ENCODE measurements at regions not wholly inside any gene's neighbourhood (a gene's known extent, or its start where the extent isn't known, plus 50 kb on each side); places are given as distances from the start of the nearest gene placed in this dataset.

DNA sequence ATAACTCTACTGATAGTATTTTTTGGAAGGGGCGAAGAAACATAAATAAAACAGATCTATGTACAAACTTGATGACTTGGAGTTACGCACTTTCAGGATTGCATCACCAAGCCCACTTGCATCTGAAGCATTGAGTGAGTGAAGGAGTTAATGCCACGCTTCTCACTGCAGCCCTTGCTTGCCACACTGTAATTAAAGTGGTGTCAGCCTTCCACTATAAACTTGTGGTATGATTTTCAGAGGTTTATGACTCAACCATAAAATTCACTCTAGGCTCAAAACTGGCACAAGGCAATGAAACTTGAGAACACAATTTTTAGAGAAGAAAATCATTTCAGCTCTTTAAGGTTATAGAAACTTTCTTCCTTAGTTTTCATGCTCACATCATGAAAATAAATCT, 93.9 kb upstream of the PRMT6 start:
- Histone ChIP-seq H3K27me3 (ENCODE audit: insufficient read depth, poor library complexity, severe bottlenecking) (no peaks in the 10 kb centered on the region), H3K27ac (replicated peaks) (no peak overlapping the region), H3K4me3 (replicated peaks; ENCODE audit: insufficient read depth, low read length) (no peak overlapping the region)
- DNase-seq (ENCODE audit: low read depth in 1 of 2, low spot score in 1 of 2), result no peak
- TF ChIP-seq, protein P1, sequence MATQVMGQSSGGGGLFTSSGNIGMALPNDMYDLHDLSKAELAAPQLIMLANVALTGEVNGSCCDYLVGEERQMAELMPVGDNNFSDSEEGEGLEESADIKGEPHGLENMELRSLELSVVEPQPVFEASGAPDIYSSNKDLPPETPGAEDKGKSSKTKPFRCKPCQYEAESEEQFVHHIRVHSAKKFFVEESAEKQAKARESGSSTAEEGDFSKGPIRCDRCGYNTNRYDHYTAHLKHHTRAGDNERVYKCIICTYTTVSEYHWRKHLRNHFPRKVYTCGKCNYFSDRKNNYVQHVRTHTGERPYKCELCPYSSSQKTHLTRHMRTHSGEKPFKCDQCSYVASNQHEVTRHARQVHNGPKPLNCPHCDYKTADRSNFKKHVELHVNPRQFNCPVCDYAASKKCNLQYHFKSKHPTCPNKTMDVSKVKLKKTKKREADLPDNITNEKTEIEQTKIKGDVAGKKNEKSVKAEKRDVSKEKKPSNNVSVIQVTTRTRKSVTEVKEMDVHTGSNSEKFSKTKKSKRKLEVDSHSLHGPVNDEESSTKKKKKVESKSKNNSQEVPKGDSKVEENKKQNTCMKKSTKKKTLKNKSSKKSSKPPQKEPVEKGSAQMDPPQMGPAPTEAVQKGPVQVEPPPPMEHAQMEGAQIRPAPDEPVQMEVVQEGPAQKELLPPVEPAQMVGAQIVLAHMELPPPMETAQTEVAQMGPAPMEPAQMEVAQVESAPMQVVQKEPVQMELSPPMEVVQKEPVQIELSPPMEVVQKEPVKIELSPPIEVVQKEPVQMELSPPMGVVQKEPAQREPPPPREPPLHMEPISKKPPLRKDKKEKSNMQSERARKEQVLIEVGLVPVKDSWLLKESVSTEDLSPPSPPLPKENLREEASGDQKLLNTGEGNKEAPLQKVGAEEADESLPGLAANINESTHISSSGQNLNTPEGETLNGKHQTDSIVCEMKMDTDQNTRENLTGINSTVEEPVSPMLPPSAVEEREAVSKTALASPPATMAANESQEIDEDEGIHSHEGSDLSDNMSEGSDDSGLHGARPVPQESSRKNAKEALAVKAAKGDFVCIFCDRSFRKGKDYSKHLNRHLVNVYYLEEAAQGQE (IDR thresholded peaks at IDR 0.05; ENCODE audit: insufficient replicate concordance, low read depth), result no peak

- Histone ChIP-seq H3K27me3 (ENCODE audit: insufficient read depth, poor library complexity, severe bottlenecking) (no peaks in the 10 kb centered on the region), H3K27ac (replicated peaks) (no peak overlapping the region), H3K4me3 (replicated peaks; ENCODE audit: insufficient read depth, low read length) (no peak overlapping the region)
- TF ChIP-seq, protein P1 (IDR thresholded peaks at IDR 0.05; ENCODE audit: insufficient replicate concordance, low read depth), result no peak
- TF ChIP-seq POLR2AphosphoS5 (IDR thresholded peaks at IDR 0.05; ENCODE audit: low read depth), result no peak
- TF ChIP-seq GABPA (IDR thresholded peaks at IDR 0.05; ENCODE audit: low read depth), result no peak
- no peak for TF ChIP-seq CTCF (IDR thresholded peaks at IDR 0.05; ENCODE audit: insufficient read depth, low read length)
- no peak for TF ChIP-seq SPI1 (IDR thresholded peaks at IDR 0.05; ENCODE audit: borderline replicate concordance, low read depth)
- no peak for DNase-seq (ENCODE audit: low read depth in 1 of 2, low spot score in 1 of 2)
Observed at GRCh38 chr1:106964495-106964894, 92.0 kb upstream of the PRMT6 start.

- no peak overlapping the region for H3K27ac ChIP-seq (replicated peaks)
- no peak for DNase-seq (ENCODE audit: low read depth in 1 of 2, low spot score in 1 of 2)
- no peak overlapping the region for H3K4me3 ChIP-seq (replicated peaks; ENCODE audit: insufficient read depth, low read length)
- no peaks in the 10 kb centered on the region for H3K27me3 ChIP-seq (ENCODE audit: insufficient read depth, poor library complexity, severe bottlenecking)
- TF ChIP-seq SPI1 (IDR thresholded peaks at IDR 0.05; ENCODE audit: borderline replicate concordance, low read depth), result no peak
- no peak for TF ChIP-seq GABPA (IDR thresholded peaks at IDR 0.05; ENCODE audit: low read depth)
- TF ChIP-seq, protein P1 (IDR thresholded peaks at IDR 0.05; ENCODE audit: insufficient replicate concordance, low read depth), result no peak
- no peak for TF ChIP-seq CTCF (IDR thresholded peaks at IDR 0.05; ENCODE audit: insufficient read depth, low read length)
- no peak for TF ChIP-seq POLR2AphosphoS5 (IDR thresholded peaks at IDR 0.05; ENCODE audit: low read depth)
Observed at GRCh38 chr1:106968644-106969043, 87.8 kb upstream of the PRMT6 start.

- Histone ChIP-seq H3K4me3 (replicated peaks; ENCODE audit: insufficient read depth, low read length) (no peak overlapping the region), H3K27ac (replicated peaks) (no peak overlapping the region), H3K27me3 (ENCODE audit: insufficient read depth, poor library complexity, severe bottlenecking) (no peaks in the 10 kb centered on the region)
- no peak for TF ChIP-seq CTCF (IDR thresholded peaks at IDR 0.05; ENCODE audit: insufficient read depth, low read length)
- no peak for TF ChIP-seq POLR2AphosphoS5 (IDR thresholded peaks at IDR 0.05; ENCODE audit: low read depth)
- TF ChIP-seq, protein P1 (IDR thresholded peaks at IDR 0.05; ENCODE audit: insufficient replicate concordance, low read depth), result no peak
- no peak for TF ChIP-seq GABPA (IDR thresholded peaks at IDR 0.05; ENCODE audit: low read depth)
- TF ChIP-seq SPI1 (IDR thresholded peaks at IDR 0.05; ENCODE audit: borderline replicate concordance, low read depth), result no peak
- DNase-seq (ENCODE audit: low read depth in 1 of 2, low spot score in 1 of 2), result no peak
Observed at GRCh38 chr1:106969731-106970130, 86.7 kb upstream of the PRMT6 start.
